Activated B cell treated with CpG ODN at 0.5 μM for 24 hours (primary cell): ENCODE measurements at regions not wholly inside any gene's neighbourhood (a gene's known extent, or its start where the extent isn't known, plus 50 kb on each side); places are given as distances from the start of the nearest gene placed in this dataset.

Source experiments
- ATAC-seq: fragments of 200-7000 bp; cut with Tn5 transposase; one replicate; pipeline ENCODE4 v1.10.0; 2021; ENCODE audit warnings: low read depth, mild to moderate bottlenecking, moderate library complexity
- CTCF ChIA-PET: fragments of 350-600 bp; sonication (Branson Sonifier 250); formaldehyde crosslinking; loops from one replicate; lab custom pipeline; 2021; ENCODE audit warnings: antibody characterized with exemption; lab: Charles Lee
- POLR2A ChIA-PET: fragments of 350-600 bp; sonication (Branson Sonifier 250); formaldehyde crosslinking; loops from one replicate; lab custom pipeline; 2021; ENCODE audit warnings: antibody characterized with exemption; lab: Charles Lee
- DNase-seq: peaks from one replicate; pipeline ENCODE4 v3.0.0; 2022
- H3K27ac Mint-ChIP-seq: one replicate; pipeline ENCODE4 v1.8.0; 2020; ENCODE audit warnings: mixed read lengths
- H3K27me3 Mint-ChIP-seq: one replicate; pipeline ENCODE4 v1.8.0; 2021; ENCODE audit warnings: mixed read lengths
- H3K36me3 Mint-ChIP-seq: one replicate; pipeline ENCODE4 v1.8.0; 2021; ENCODE audit warnings: low read depth, mixed read lengths
- H3K4me1 Mint-ChIP-seq: one replicate; pipeline ENCODE4 v1.8.0; 2021; ENCODE audit warnings: mixed read lengths
- H3K4me3 Mint-ChIP-seq: one replicate; pipeline ENCODE4 v1.8.0; 2020; ENCODE audit warnings: mild to moderate bottlenecking, mixed read lengths
- H3K9me3 Mint-ChIP-seq: one replicate; pipeline ENCODE4 v1.8.0; 2020; ENCODE audit warnings: mixed read lengths
- intact Hi-C: fragments of 100-400 bp; cut with micrococcal nuclease; formaldehyde crosslinking; loops from one replicate; pipeline ENCODE4 v1.15.1; 2024
- TF ChIP-seq, protein P1 (sequence below): fragments of 200-600 bp; IDR thresholded peaks from one replicate; pipeline ENCODE4 v1.8.0; 2022; ENCODE audit warnings: antibody characterized with exemption, mild to moderate bottlenecking

DNA sequence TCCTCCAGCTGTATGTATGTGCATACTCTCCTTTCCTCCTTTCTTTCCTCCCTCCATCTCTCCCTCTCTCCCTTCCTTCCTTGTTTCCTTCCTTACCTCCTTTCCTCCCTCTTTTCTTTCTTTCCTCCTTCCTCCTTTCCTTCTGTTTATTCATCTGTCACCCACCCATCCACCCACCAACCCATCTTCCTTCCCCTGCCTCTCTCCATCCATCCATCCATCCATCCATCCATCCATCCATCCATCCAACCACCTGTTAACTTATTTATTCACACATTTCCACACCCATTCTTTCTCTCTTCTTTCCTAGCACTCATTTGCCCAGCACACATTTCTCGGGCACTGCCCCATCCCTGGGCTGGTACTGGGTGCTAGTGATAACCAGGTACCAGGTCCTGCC is 443.9 kb downstream of the MIAT start:
- Mint-ChIP-seq H3K27me3 (peaks cover 29% of the 10 kb centered on the region), H3K4me1 (no peaks in the 10 kb centered on the region), H3K27ac (no peak overlapping the region), H3K36me3 (no peaks in the 10 kb centered on the region), H3K4me3 (no peak overlapping the region), H3K9me3 (no peaks in the 10 kb centered on the region)
- TF ChIP-seq, protein P1, sequence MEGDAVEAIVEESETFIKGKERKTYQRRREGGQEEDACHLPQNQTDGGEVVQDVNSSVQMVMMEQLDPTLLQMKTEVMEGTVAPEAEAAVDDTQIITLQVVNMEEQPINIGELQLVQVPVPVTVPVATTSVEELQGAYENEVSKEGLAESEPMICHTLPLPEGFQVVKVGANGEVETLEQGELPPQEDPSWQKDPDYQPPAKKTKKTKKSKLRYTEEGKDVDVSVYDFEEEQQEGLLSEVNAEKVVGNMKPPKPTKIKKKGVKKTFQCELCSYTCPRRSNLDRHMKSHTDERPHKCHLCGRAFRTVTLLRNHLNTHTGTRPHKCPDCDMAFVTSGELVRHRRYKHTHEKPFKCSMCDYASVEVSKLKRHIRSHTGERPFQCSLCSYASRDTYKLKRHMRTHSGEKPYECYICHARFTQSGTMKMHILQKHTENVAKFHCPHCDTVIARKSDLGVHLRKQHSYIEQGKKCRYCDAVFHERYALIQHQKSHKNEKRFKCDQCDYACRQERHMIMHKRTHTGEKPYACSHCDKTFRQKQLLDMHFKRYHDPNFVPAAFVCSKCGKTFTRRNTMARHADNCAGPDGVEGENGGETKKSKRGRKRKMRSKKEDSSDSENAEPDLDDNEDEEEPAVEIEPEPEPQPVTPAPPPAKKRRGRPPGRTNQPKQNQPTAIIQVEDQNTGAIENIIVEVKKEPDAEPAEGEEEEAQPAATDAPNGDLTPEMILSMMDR: no peak
- intact Hi-C loops: no loop called here
- ChIA-PET CTCF (no interaction called here), POLR2A (no interaction called here)
- no peak for ATAC-seq
- no peak for DNase-seq

DNA sequence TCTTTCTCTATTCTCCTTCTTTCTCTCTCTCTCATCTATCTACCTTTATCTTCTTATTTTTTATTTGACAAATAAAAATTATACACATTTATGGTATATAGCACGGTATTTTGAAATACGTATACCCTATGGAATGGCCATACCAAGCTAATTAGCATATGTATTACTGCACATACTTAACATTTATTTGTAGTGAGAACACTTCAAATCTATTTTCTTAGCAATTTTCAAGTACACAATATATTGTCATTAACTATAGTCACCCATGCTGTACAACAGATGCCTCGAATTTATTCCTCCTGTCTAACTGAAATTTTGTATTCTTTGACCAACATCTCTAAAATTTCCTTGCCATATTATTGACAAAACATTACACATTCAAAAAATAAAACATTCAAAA is 447.1 kb downstream of the MIAT start:
- ATAC-seq (no peak), DNase-seq (no peak)
- no peaks in the 10 kb centered on the region for H3K4me1 Mint-ChIP-seq
- no peak overlapping the region for H3K27ac Mint-ChIP-seq
- POLR2A ChIA-PET: no interaction called here
- peaks cover 29% of the 10 kb centered on the region for H3K27me3 Mint-ChIP-seq
- H3K4me3 Mint-ChIP-seq: no peak overlapping the region
- TF ChIP-seq, protein P1: no peak
- H3K9me3 Mint-ChIP-seq: peaks cover 5% of the 10 kb centered on the region
- CTCF ChIA-PET: no interaction called here
- intact Hi-C loops: no loop called here
- H3K36me3 Mint-ChIP-seq: no peaks in the 10 kb centered on the region

DNA sequence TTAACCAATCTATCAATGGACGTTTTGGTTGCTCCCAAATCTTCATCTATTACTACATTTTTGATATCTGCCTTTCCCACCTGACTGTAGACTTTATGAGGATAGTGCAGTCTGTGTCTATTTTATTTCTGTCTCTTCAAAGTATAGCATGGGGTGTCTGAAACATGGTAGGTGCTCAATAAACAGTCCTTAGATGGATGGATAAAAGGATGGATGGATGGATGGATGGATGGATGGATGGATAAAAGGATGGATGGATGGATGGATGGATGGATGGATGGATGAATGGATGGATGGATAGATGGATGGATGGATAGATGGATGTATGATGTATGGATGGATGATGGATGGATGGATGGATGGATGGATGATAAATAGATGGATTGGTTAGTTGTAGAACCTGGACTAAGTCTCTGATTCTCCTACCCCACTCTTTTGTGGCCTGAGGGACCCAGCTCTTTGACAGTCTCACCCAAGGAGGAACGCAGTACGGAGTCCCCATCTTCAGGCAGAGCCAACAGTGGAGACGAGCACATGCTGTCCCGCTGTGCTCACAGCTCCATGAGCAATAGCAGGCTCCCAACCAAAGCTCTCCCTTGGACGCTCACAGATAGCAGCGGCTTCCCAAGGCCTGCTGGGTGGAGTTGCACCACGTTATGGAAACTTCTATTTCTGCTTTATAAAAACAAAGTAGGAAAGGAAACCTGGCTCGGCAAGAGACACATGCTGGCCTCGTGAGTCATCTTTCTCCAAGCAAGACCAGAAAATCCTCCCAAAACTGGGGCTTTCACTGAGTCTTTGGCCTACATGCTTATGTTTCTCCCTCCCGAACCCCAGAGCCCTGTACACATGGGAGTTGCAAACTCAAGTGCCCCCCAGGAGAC is 448.0 kb downstream of the MIAT start:
- Mint-ChIP-seq H3K27me3 (peaks cover 20% of the 10 kb centered on the region), H3K4me3 (no peak overlapping the region), H3K36me3 (no peaks in the 10 kb centered on the region), H3K27ac (no peak overlapping the region), H3K9me3 (peaks cover 9% of the 10 kb centered on the region), H3K4me1 (no peaks in the 10 kb centered on the region)
- TF ChIP-seq, protein P1: no peak
- ATAC-seq (no peak), DNase-seq (no peak)
- intact Hi-C loops: no loop called here
- ChIA-PET POLR2A (no interaction called here), CTCF (no interaction called here)

DNA sequence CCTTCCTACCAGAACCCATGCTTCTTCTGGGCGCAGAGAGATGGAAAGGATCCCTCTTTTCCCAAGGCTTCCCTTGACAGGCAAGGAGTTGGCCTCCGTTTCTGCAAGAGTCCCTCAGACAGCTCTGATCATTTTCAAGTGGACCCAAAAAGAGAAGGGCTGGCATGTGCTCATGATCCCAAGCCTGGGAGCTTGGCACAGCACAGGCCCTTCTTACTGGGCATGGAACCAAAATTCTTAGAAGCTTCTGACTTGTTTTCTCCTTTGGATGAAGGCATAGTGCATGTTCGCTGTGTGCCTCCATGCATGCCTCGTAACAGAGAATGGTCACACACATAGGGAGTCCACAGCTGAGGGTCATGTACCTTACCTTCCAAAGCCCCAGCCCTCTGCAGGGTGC is 449.6 kb downstream of the MIAT start:
- Mint-ChIP-seq H3K27ac (no peak overlapping the region), H3K4me1 (no peaks in the 10 kb centered on the region), H3K36me3 (no peaks in the 10 kb centered on the region), H3K9me3 (peaks cover 9% of the 10 kb centered on the region), H3K27me3 (peaks cover 7% of the 10 kb centered on the region), H3K4me3 (no peak overlapping the region)
- ChIA-PET CTCF (no interaction called here), POLR2A (no interaction called here)
- ATAC-seq (no peak), DNase-seq (no peak)
- TF ChIP-seq, protein P1: no peak
- intact Hi-C loops: no loop called here

DNA sequence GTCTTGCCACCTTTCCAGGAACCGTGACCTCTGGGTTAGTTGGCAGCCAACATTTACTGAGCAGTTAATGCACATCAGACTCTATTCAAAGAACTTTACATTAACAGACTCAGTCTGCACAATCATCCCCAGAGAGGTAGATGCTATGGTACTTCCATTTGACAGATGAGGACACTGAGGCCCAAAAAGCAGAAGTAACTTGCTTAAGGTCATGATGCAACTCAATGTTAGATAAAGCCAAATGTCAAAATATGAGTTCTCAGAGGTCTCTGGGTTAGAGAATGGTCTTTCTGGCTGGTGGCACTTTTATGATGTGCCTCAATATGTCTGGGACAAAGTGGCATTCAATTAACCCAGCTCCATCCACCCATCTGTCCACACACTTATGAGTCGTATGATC is 450.0 kb downstream of the MIAT start:
- no peaks in the 10 kb centered on the region for H3K4me1 Mint-ChIP-seq
- ATAC-seq (no peak), DNase-seq (no peak)
- no peak overlapping the region for H3K4me3 Mint-ChIP-seq
- intact Hi-C loops: no loop called here
- no peaks in the 10 kb centered on the region for H3K36me3 Mint-ChIP-seq
- peaks cover 9% of the 10 kb centered on the region for H3K9me3 Mint-ChIP-seq
- no peak overlapping the region for H3K27ac Mint-ChIP-seq
- ChIA-PET CTCF (no interaction called here), POLR2A (no interaction called here)
- TF ChIP-seq, protein P1: no peak
- H3K27me3 Mint-ChIP-seq: peaks cover 8% of the 10 kb centered on the region
